ENCODE measurements at regions not wholly inside any gene's neighbourhood (a gene's known extent, or its start where the extent isn't known, plus 50 kb on each side); places are given as distances from the start of the nearest gene placed in this dataset.

DNA sequence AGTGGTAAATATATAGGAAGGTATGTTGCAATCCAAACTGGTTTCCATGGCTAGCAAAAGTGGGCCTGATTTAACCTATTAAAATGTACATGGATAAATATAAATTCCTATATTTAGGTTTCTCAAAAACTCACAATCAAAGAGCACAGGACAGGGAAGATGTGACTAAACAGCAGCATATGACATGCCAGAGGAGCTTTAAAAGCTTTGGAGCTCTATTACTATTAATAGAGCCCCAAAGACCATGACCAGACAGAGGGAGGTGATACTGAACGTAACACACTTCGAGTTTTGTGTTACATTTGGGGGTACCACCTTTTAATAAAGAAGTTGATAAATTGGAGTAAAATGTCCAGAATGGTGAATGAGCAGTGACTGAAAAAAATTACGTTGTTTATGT, 179.5 kb upstream of the SLC14A2 start:
- Histone ChIP-seq H3K9ac (ENCODE audit: control insufficient read depth, insufficient read depth, low read length) (no peak overlapping the region), H3K27ac (ENCODE audit: control insufficient read depth, insufficient read depth) (no peak overlapping the region), H3K79me2 (ENCODE audit: control insufficient read depth, insufficient read depth, low read length) (no peaks in the 10 kb centered on the region), H4K20me1 (ENCODE audit: control insufficient read depth, insufficient read depth) (no peaks in the 10 kb centered on the region), H3K4me2 (ENCODE audit: control insufficient read depth, insufficient read depth) (no peak overlapping the region), H3K36me3 (ENCODE audit: control insufficient read depth in 2 of 2, insufficient read depth in 2 of 2, low read length in 1 of 2) (no peaks in the 10 kb centered on the region), H3K4me1 (ENCODE audit: control insufficient read depth, insufficient read depth, low read length) (no peaks in the 10 kb centered on the region), H3K4me3 (no peak overlapping the region), H3K27me3 (replicated peaks in 1 of 2; ENCODE audit: control insufficient read depth in 2 of 2, insufficient read depth in 2 of 2, low read length in 1 of 2) (no peaks in the 10 kb centered on the region; a peak in 1 of 4 replicates), H2AFZ (ENCODE audit: control insufficient read depth, low read depth, low read length) (no peak overlapping the region), H3K9me3 (replicated peaks; ENCODE audit: control insufficient read depth, insufficient read depth, low read length) (no peaks in the 10 kb centered on the region)
- ChIA-PET RAD21 (ENCODE audit: unreplicated experiment) (no interaction called here), SMC1A (ENCODE audit: uncharacterized antibody, unreplicated experiment) (no interaction called here), CTCF (no interaction called here), POLR2A (no interaction called here)
- in situ Hi-C loops (cut with MboI) (no loop called here), intact Hi-C loops (cut with micrococcal nuclease; ENCODE audit: unreplicated experiment) (no loop called here)
- BruUV-seq (replicated peaks): no TSS peak
- no peak for DNase-seq (ENCODE audit: low read depth, low spot score)
- TF ChIP-seq TCF12 (IDR thresholded peaks at IDR 0.05; ENCODE audit: low read depth, low read length) (no peak), MTA3 (IDR thresholded peaks at IDR 0.05; ENCODE audit: borderline replicate concordance, low read length) (no peak), FOXM1 (IDR thresholded peaks at IDR 0.05; ENCODE audit: low read depth, low read length) (no peak), ESRRA (IDR thresholded peaks at IDR 0.05; ENCODE audit: low read length) (no peak)
- ATAC-seq: no peak
- WGBS (ENCODE audit: insufficient coverage, insufficient replicate concordance, low lambda C conversion rate, missing lambda C conversion rate): 11% methylated on average over 3 of the region's 3 CpGs
- no peak for FAIRE-seq

DNA sequence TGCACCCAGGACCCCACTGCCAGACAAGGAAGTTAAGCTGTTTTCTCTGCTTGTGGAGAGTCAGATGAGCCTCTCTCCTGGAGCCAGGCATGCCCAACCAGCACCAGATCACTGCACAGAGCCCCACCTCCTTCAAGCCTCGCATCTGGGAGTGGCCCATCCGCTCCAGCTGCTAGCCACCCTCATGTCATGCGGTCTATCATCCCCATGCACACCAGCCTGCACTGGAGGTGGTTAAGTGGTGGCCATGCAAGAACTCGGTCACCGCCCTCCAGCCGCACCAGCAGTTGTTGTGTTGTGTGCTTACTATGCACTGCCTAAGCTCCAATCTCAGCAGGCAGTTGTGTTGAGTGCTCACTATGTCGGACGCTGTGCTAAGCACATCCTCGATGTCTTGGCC, 177.9 kb upstream of the SLC14A2 start:
- ChIA-PET CTCF (no interaction called here), SMC1A (ENCODE audit: uncharacterized antibody, unreplicated experiment) (no interaction called here), POLR2A (no interaction called here), RAD21 (ENCODE audit: unreplicated experiment) (no interaction called here)
- Histone ChIP-seq H3K4me2 (ENCODE audit: control insufficient read depth, insufficient read depth) (no peak overlapping the region), H4K20me1 (ENCODE audit: control insufficient read depth, insufficient read depth) (no peaks in the 10 kb centered on the region), H3K4me1 (ENCODE audit: control insufficient read depth, insufficient read depth, low read length) (no peaks in the 10 kb centered on the region), H3K9ac (ENCODE audit: control insufficient read depth, insufficient read depth, low read length) (no peak overlapping the region), H3K27me3 (replicated peaks in 1 of 2; ENCODE audit: control insufficient read depth in 2 of 2, insufficient read depth in 2 of 2, low read length in 1 of 2) (no peaks in the 10 kb centered on the region; a peak in 2 of 4 replicates), H3K27ac (ENCODE audit: control insufficient read depth, insufficient read depth) (no peak overlapping the region), H2AFZ (ENCODE audit: control insufficient read depth, low read depth, low read length) (no peak overlapping the region), H3K9me3 (replicated peaks; ENCODE audit: control insufficient read depth, insufficient read depth, low read length) (no peaks in the 10 kb centered on the region), H3K36me3 (ENCODE audit: control insufficient read depth in 2 of 2, insufficient read depth in 2 of 2, low read length in 1 of 2) (no peaks in the 10 kb centered on the region), H3K79me2 (ENCODE audit: control insufficient read depth, insufficient read depth, low read length) (no peaks in the 10 kb centered on the region), H3K4me3 (no peak overlapping the region)
- FAIRE-seq: no peak
- BruUV-seq (replicated peaks): no TSS peak
- no peak for ATAC-seq
- in situ Hi-C loops (cut with MboI) (no loop called here), intact Hi-C loops (cut with micrococcal nuclease; ENCODE audit: unreplicated experiment) (no loop called here)
- TF ChIP-seq PML (IDR thresholded peaks at IDR 0.05; ENCODE audit: low read length) (no peak), ASH2L (IDR thresholded peaks at IDR 0.05; ENCODE audit: borderline replicate concordance, low read depth) (no peak), SMC3 (IDR thresholded peaks at IDR 0.05; ENCODE audit: borderline replicate concordance, low read length) (no peak), CBX3 (IDR thresholded peaks at IDR 0.05; ENCODE audit: borderline replicate concordance, low read depth) (no peak), CBFB (IDR thresholded peaks at IDR 0.05; ENCODE audit: low read depth) (no peak), RBBP5 (conservative IDR thresholded peaks at IDR 0.05) (no peak), JUNB (IDR thresholded peaks at IDR 0.05) (no peak), CEBPB (IDR thresholded peaks at IDR 0.05; ENCODE audit: borderline replicate concordance in 1 of 2, low read depth in 2 of 2, low read length in 2 of 2) (no peak), ZNF622 (IDR thresholded peaks at IDR 0.05) (no peak), ZNF274 (IDR thresholded peaks at IDR 0.05; ENCODE audit: insufficient read depth, insufficient read length) (no peak), DPF2 (IDR thresholded peaks at IDR 0.05) (no peak)
- TF ChIP-seq, protein P1, sequence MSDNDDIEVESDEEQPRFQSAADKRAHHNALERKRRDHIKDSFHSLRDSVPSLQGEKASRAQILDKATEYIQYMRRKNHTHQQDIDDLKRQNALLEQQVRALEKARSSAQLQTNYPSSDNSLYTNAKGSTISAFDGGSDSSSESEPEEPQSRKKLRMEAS (IDR thresholded peaks at IDR 0.05; ENCODE audit: low read depth, low read length): no peak
- TF ChIP-seq, protein P2, sequence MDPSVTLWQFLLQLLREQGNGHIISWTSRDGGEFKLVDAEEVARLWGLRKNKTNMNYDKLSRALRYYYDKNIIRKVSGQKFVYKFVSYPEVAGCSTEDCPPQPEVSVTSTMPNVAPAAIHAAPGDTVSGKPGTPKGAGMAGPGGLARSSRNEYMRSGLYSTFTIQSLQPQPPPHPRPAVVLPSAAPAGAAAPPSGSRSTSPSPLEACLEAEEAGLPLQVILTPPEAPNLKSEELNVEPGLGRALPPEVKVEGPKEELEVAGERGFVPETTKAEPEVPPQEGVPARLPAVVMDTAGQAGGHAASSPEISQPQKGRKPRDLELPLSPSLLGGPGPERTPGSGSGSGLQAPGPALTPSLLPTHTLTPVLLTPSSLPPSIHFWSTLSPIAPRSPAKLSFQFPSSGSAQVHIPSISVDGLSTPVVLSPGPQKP (IDR thresholded peaks at IDR 0.05; ENCODE audit: low read depth, low read length): no peak
- TF ChIP-seq, protein P3, sequence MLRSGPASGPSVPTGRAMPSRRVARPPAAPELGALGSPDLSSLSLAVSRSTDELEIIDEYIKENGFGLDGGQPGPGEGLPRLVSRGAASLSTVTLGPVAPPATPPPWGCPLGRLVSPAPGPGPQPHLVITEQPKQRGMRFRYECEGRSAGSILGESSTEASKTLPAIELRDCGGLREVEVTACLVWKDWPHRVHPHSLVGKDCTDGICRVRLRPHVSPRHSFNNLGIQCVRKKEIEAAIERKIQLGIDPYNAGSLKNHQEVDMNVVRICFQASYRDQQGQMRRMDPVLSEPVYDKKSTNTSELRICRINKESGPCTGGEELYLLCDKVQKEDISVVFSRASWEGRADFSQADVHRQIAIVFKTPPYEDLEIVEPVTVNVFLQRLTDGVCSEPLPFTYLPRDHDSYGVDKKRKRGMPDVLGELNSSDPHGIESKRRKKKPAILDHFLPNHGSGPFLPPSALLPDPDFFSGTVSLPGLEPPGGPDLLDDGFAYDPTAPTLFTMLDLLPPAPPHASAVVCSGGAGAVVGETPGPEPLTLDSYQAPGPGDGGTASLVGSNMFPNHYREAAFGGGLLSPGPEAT (IDR thresholded peaks at IDR 0.05; ENCODE audit: low read depth): no peak
- WGBS (ENCODE audit: insufficient coverage, insufficient replicate concordance, low lambda C conversion rate, missing lambda C conversion rate): 60% methylated on average over 9 of the region's 9 CpGs
- DNase-seq (ENCODE audit: low read depth, low spot score): no peak

All from GM12878 (cell line).